H9 (cell line): ENCODE measurements at regions not wholly inside any gene's neighbourhood (a gene's known extent, or its start where the extent isn't known, plus 50 kb on each side); places are given as distances from the start of the nearest gene placed in this dataset.

ENCODE experiments used
- DNase-seq: peaks from one replicate; pipeline ENCODE4 v3.0.0-alpha.2; 2017
- H2AFZ ChIP-seq: one replicate; pipeline ENCODE4 v1.6.1; 2013; ENCODE audit warnings: mild to moderate bottlenecking, low read length, control low read depth, moderate library complexity
- H2AK5ac ChIP-seq: 2 replicates; pipeline ENCODE4 v1.6.1; 2013; ENCODE audit warnings: low read length, control low read depth, mixed read lengths; ENCODE audit not compliant: insufficient read length
- H2BK120ac ChIP-seq: one replicate; pipeline ENCODE4 v1.6.1; 2013; ENCODE audit warnings: low read depth, mild to moderate bottlenecking, low read length, control low read depth, inconsistent platforms; ENCODE audit not compliant: poor library complexity, severe bottlenecking
- H2BK12ac ChIP-seq: 2 replicates; pipeline ENCODE4 v1.6.1; 2013; ENCODE audit warnings: low read length, control low read depth, mixed read lengths, low read depth; ENCODE audit not compliant: insufficient read length
- H2BK15ac ChIP-seq: 2 replicates; pipeline ENCODE4 v1.6.1; 2013; ENCODE audit warnings: low read depth, low read length, control low read depth
- H2BK20ac ChIP-seq: one replicate; pipeline ENCODE4 v1.6.1; 2013; ENCODE audit warnings: low read depth, mild to moderate bottlenecking, low read length, control low read depth, inconsistent platforms; ENCODE audit not compliant: poor library complexity, severe bottlenecking
- H2BK5ac ChIP-seq: 2 replicates; pipeline ENCODE4 v1.6.1; 2013; ENCODE audit warnings: low read length, control low read depth, mixed read lengths; ENCODE audit not compliant: insufficient read length
- H3K14ac ChIP-seq: 2 replicates; pipeline ENCODE4 v1.6.1; 2013; ENCODE audit warnings: low read length, control low read depth; ENCODE audit not compliant: insufficient read depth
- H3K18ac ChIP-seq: 2 replicates; pipeline ENCODE4 v1.6.1; 2013; ENCODE audit warnings: low read depth, mild to moderate bottlenecking, mixed read lengths, low read length, control low read depth; ENCODE audit not compliant: insufficient read length
- H3K23ac ChIP-seq: 2 replicates; pipeline ENCODE4 v1.6.1; 2013; ENCODE audit warnings: low read length, control low read depth, mixed read lengths, low read depth; ENCODE audit not compliant: insufficient read length
- H3K23me2 ChIP-seq: 2 replicates; pipeline ENCODE4 v1.6.1; 2013; ENCODE audit warnings: low read depth, mild to moderate bottlenecking, mixed read lengths, low read length, control low read depth; ENCODE audit not compliant: insufficient read length, poor library complexity, severe bottlenecking
- H3K27ac ChIP-seq: 2 replicates; pipeline ENCODE4 v1.5.1; 2013; ENCODE audit warnings: low read length, control low read depth, mixed read lengths, low read depth; ENCODE audit not compliant: insufficient read length
- H3K27me3 ChIP-seq: 2 replicates; pipeline ENCODE4 v1.6.1; 2013; ENCODE audit warnings: low read length, control low read depth, inconsistent platforms; ENCODE audit not compliant: insufficient read depth
- H3K4ac ChIP-seq: 2 replicates; pipeline ENCODE4 v1.6.1; 2013; ENCODE audit warnings: low read depth, mild to moderate bottlenecking, control low read depth, inconsistent platforms, low read length, moderate library complexity
- H3K4me1 ChIP-seq: 2 replicates; pipeline ENCODE4 v1.6.1; 2013; ENCODE audit warnings: low read length, control low read depth, inconsistent platforms; ENCODE audit not compliant: insufficient read depth
- H3K4me2 ChIP-seq: 2 replicates; pipeline ENCODE4 v1.6.1; 2013; ENCODE audit warnings: low read length, control low read depth, mixed read lengths; ENCODE audit not compliant: insufficient read length, insufficient read depth
- H3K56ac ChIP-seq: 2 replicates; pipeline ENCODE4 v1.6.1; 2013; ENCODE audit warnings: low read depth, mild to moderate bottlenecking, mixed read lengths, low read length, control low read depth; ENCODE audit not compliant: insufficient read length
- H3K79me1 ChIP-seq: 2 replicates; pipeline ENCODE4 v1.6.1; 2013; ENCODE audit warnings: low read depth, mild to moderate bottlenecking, moderate library complexity, low read length, control low read depth, inconsistent platforms; ENCODE audit not compliant: insufficient read depth, poor library complexity, severe bottlenecking
- H3K79me2 ChIP-seq: 2 replicates; pipeline ENCODE4 v1.6.1; 2013; ENCODE audit warnings: low read length, control low read depth, inconsistent platforms; ENCODE audit not compliant: insufficient read depth
- H3K9ac ChIP-seq: 2 replicates; pipeline ENCODE4 v1.6.1; 2013; ENCODE audit warnings: low read length, control low read depth, mixed read lengths; ENCODE audit not compliant: insufficient read length; ENCODE audit errors: extremely low read depth
- H3K9me3 ChIP-seq: one replicate; pipeline ENCODE4 v1.6.1; 2013; ENCODE audit warnings: low read depth, low read length, inconsistent platforms; ENCODE audit not compliant: control insufficient read depth
- H3T11ph ChIP-seq: one replicate; pipeline ENCODE4 v1.6.1; 2013; ENCODE audit warnings: mild to moderate bottlenecking, low read length, control low read depth, inconsistent platforms
- H4K20me1 ChIP-seq: one replicate; pipeline ENCODE4 v1.6.1; 2013; ENCODE audit not compliant: control insufficient read depth, insufficient read length, insufficient read depth
- H4K5ac ChIP-seq: 2 replicates; pipeline ENCODE4 v1.6.1; 2013; ENCODE audit warnings: low read depth, mild to moderate bottlenecking, mixed read lengths, low read length, control low read depth; ENCODE audit not compliant: insufficient read length
- H4K8ac ChIP-seq: replicated peaks from 2 replicates; pipeline ENCODE4 v1.6.1; 2013; ENCODE audit warnings: low read length, control low read depth, mixed read lengths, low read depth; ENCODE audit not compliant: insufficient read length
- H4K91ac ChIP-seq: 2 replicates; pipeline ENCODE4 v1.6.1; 2013; ENCODE audit warnings: low read depth, mild to moderate bottlenecking, moderate library complexity, mixed read lengths, low read length, control low read depth; ENCODE audit not compliant: insufficient read length
- H3K27ac Mint-ChIP-seq, 3 experiments: 2 replicates in 2 of 3; 3 replicates in 1 of 3; pipeline ENCODE4 v1.8.0; 2020 to 2021; ENCODE audit warnings: mixed read lengths in 3 of 3, mild to moderate bottlenecking in 1 of 3, moderate library complexity in 1 of 3
- H3K27me3 Mint-ChIP-seq: 2 replicates; pipeline ENCODE4 v1.8.0; 2021; ENCODE audit warnings: low read depth, mild to moderate bottlenecking, moderate library complexity, mixed read lengths
- H3K36me3 Mint-ChIP-seq, 3 experiments: 2 replicates in 2 of 3; 3 replicates in 1 of 3; pipeline ENCODE4 v1.8.0; 2020 to 2021; ENCODE audit warnings: low read depth in 3 of 3, mixed read lengths in 3 of 3; ENCODE audit not compliant: insufficient read depth in 1 of 3
- H3K4me1 Mint-ChIP-seq, 2 experiments: 2 replicates each; pipeline ENCODE4 v1.8.0; 2020; ENCODE audit warnings: mixed read lengths in 2 of 2
- H3K4me3 Mint-ChIP-seq, 2 experiments: 2 replicates in 1 of 2; 3 replicates in 1 of 2; pipeline ENCODE4 v1.8.0; 2020 to 2021; ENCODE audit warnings: mild to moderate bottlenecking in 2 of 2, mixed read lengths in 2 of 2, moderate library complexity in 1 of 2
- H3K9me3 Mint-ChIP-seq, 2 experiments: 2 replicates in 1 of 2; 3 replicates in 1 of 2; pipeline ENCODE4 v1.8.0; 2020; ENCODE audit warnings: mild to moderate bottlenecking in 2 of 2, mixed read lengths in 2 of 2, moderate library complexity in 1 of 2
- WGBS: extraction: QIAGEN DNeasy Blood & Tissue Kit; methylation state at CpG from one replicate; pipeline ENCODE4 v1.1.7; 2013; ENCODE audit warnings: missing lambda C conversion rate, low lambda C conversion rate, mixed read lengths; ENCODE audit not compliant: insufficient read length; ENCODE audit errors: extremely low coverage; 5-methylcytosine and 5-hydroxymethylcytosine counted together
- TF ChIP-seq, protein P1 (sequence below): fragments of 200-600 bp; sonication (generic); conservative IDR thresholded peaks from 3 replicates; pipeline ENCODE4 v1.8.0; 2021; ENCODE audit warnings: antibody characterized with exemption, mild to moderate bottlenecking

DNA sequence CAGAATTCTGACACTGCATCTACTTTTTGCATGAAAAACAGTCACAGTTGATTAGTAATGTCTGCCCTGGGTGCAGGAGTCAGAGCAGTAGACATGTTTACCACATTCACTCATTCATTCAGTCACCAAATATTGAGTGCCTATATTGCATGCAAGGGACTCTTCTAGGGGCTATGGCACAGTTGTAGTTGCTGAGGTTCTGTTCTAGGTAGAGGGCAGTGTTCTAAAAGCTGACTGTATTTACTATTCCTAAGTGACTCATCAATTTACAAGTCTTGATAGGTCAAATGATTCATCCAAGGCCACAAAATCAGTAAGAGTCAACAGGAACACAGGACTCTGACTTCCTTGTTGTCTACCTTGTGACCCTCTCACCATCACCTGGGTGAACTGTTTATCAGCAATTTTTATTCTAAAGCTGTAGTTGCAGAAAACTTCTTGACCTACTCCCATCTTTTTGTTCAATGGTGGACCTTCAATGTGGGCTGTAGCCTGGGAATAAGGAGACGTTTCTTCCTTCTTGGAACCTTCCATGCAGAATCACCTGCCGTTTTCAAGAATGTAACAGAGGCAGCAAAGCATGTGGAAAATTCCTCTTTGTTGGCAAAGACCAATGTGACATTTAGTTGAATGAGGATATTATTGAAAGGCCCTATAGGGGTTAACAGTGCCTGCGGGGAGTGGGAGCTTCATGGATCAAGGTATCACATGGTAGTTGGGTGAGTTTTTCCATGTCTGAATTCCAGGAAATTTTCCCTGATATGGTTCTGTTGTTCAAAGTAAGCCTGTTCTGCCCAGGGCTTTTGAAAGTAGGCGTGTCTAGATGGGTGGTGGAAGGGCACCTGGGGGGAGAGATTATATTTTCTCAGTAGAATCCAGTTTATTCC lies 223.2 kb downstream of the KTN1 start:
- WGBS, result no CpG with 5 or more reads among the region's 4 CpGs
- Histone ChIP-seq H2BK5ac (no peak overlapping the region), H3T11ph (no peak overlapping the region), H3K4me2 (no peak overlapping the region), H3K18ac (no peak overlapping the region), H3K4ac (no peak overlapping the region), H3K23ac (no peak overlapping the region), H2BK120ac (no peak overlapping the region), H3K56ac (no peak overlapping the region), H4K91ac (no peak overlapping the region), H4K8ac (no peak overlapping the region), H3K9ac (no peak overlapping the region), H2BK15ac (no peak overlapping the region), H3K27me3 (no peaks in the 10 kb centered on the region), H2BK20ac (no peak overlapping the region), H3K9me3 (no peaks in the 10 kb centered on the region), H4K20me1 (no peaks in the 10 kb centered on the region), H3K14ac (no peak overlapping the region), H3K23me2 (no peaks in the 10 kb centered on the region), H2BK12ac (no peak overlapping the region), H3K79me1 (no peaks in the 10 kb centered on the region), H3K4me1 (peaks cover 7% of the 10 kb centered on the region), H2AK5ac (no peak overlapping the region), H3K27ac (no peak overlapping the region), H2AFZ (no peak overlapping the region), H4K5ac (no peak overlapping the region), H3K79me2 (no peaks in the 10 kb centered on the region)
- no peak overlapping the region for H3K4me3 Mint-ChIP-seq
- H3K4me1 Mint-ChIP-seq, result peaks cover 36 to 38% of the 10 kb centered on the region in 2 experiments
- peaks cover 10% of the 10 kb centered on the region in 2 experiments for H3K9me3 Mint-ChIP-seq
- no peak overlapping the region for H3K27ac Mint-ChIP-seq
- no peak for DNase-seq
- 0 out of 2 replicates have a peak, but pooled peaks cover 2% of the 10 kb centered on the region for H3K27me3 Mint-ChIP-seq
- TF ChIP-seq, protein P1, sequence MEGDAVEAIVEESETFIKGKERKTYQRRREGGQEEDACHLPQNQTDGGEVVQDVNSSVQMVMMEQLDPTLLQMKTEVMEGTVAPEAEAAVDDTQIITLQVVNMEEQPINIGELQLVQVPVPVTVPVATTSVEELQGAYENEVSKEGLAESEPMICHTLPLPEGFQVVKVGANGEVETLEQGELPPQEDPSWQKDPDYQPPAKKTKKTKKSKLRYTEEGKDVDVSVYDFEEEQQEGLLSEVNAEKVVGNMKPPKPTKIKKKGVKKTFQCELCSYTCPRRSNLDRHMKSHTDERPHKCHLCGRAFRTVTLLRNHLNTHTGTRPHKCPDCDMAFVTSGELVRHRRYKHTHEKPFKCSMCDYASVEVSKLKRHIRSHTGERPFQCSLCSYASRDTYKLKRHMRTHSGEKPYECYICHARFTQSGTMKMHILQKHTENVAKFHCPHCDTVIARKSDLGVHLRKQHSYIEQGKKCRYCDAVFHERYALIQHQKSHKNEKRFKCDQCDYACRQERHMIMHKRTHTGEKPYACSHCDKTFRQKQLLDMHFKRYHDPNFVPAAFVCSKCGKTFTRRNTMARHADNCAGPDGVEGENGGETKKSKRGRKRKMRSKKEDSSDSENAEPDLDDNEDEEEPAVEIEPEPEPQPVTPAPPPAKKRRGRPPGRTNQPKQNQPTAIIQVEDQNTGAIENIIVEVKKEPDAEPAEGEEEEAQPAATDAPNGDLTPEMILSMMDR, result no peak
- peaks cover 3 to 13% (median 8%) of the 10 kb centered on the region in 3 experiments for H3K36me3 Mint-ChIP-seq
